D721Med (cell line): ENCODE measurements at regions not wholly inside any gene's neighbourhood (a gene's known extent, or its start where the extent isn't known, plus 50 kb on each side); places are given as distances from the start of the nearest gene placed in this dataset.
A peak's percentile ranks its signal among the peaks of the same experiment; 100 is the strongest.

ENCODE experiments used
- DNase-seq: peaks from one replicate; pipeline ENCODE4 v3.0.0; 2011; ENCODE audit warnings: low spot score; ENCODE audit not compliant: insufficient read length
- FAIRE-seq: peaks from 2 replicates; lab custom pipeline; 2011; peaks lifted over from hg19 to GRCh38; lab: Jason Lieb, UNC
- TF ChIP-seq, protein P1 (sequence below): IDR thresholded peaks from 2 replicates; pipeline ENCODE4 v1.5.1; 2012; ENCODE audit warnings: mild to moderate bottlenecking, control low read depth; ENCODE audit not compliant: insufficient read depth; ENCODE audit errors: missing control alignments

- TF ChIP-seq, protein P1, sequence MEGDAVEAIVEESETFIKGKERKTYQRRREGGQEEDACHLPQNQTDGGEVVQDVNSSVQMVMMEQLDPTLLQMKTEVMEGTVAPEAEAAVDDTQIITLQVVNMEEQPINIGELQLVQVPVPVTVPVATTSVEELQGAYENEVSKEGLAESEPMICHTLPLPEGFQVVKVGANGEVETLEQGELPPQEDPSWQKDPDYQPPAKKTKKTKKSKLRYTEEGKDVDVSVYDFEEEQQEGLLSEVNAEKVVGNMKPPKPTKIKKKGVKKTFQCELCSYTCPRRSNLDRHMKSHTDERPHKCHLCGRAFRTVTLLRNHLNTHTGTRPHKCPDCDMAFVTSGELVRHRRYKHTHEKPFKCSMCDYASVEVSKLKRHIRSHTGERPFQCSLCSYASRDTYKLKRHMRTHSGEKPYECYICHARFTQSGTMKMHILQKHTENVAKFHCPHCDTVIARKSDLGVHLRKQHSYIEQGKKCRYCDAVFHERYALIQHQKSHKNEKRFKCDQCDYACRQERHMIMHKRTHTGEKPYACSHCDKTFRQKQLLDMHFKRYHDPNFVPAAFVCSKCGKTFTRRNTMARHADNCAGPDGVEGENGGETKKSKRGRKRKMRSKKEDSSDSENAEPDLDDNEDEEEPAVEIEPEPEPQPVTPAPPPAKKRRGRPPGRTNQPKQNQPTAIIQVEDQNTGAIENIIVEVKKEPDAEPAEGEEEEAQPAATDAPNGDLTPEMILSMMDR, result no peak
- DNase-seq (no peak), FAIRE-seq (no peak)
Observed at GRCh38 chr2:9115229-9115628, 91.4 kb upstream of the ASAP2 start.

- no peak for FAIRE-seq
- no peak for DNase-seq
- TF ChIP-seq, protein P1, result no peak
Observed at GRCh38 chr2:9114458-9114857, 92.2 kb upstream of the ASAP2 start.

DNA sequence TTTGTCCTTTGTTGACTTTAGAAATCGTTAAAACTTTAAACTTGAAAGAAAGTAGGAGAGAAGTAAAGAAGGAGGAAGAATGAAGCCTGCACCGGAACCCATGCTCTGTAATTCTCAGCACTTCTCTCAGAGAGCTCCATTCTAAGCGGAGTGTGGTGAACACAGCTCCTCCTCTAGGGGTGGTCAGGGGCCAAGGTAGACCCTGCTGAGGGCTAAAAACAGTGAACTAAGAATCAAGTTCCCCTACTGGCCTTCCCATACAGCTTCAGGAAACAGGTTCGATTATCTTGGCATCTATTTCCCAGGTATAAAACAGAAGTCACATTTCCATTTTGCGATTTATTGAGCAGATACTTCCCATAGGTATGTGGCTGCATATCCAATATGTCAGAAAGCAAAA, 92.7 kb upstream of the ASAP2 start:
- FAIRE-seq, result no peak

DNA sequence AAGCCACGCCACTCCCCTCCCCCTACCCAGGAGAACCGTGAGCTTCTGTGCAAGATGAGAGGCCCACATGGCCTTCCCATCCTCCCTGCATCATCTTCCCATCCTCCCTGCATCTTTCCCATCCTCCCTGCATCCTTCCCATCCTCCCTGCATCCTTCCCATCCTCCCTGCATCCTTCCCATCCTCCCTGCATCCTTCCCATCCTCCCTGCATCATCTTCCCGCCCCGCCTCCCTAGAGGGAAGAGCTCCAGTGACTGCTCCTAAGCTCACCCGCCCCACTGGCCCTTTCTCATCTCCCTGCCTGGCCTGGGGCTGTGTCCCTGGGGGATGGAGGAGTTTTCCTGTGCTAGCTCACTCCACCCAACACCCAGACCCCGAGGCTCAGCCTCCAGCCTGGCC, 93.3 kb upstream of the ASAP2 start:
- DNase-seq (no peak), FAIRE-seq (no peak)
- TF ChIP-seq, protein P1, result no peak

More for the DNA sequence above, 92.7 kb upstream of the ASAP2 start:
- TF ChIP-seq, protein P1, result no peak
- no peak for DNase-seq

GRCh38 chr2:9112079-9112721, 94.4 kb upstream of the ASAP2 start:
- TF ChIP-seq, protein P1, result no peak
- DNase-seq, result no peak
- no peak for FAIRE-seq

GRCh38 chr2:9110893-9111569, 95.6 kb upstream of the ASAP2 start:
- FAIRE-seq (no peak), DNase-seq (no peak)
- TF ChIP-seq, protein P1, result peak; percentile 27

DNA sequence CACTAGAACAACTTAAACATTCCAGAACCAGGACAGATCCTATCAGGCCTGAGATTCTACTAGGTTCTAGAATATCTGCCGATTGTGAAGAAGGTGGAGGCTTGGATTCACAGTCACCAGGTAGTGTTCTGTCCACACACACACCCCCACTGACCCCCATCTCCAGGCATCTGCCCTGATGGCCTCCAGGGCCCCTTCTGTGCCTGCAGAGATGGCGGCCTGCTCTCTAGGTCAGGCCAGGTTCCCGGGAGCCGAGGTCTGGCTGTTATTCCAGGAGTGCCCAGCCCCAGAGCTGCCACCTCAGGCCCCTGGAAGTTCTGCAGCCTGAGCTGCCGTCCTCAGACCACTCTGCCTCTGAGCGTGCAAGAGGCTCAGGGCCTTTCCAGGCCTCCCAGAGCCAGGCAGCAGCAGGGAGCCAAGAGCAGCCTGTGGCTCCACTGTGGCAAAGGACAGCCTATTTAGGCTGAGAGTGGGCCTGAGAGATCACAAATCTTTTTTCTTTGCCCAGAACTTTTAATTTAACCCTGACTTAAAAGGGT, 96.2 kb upstream of the ASAP2 start:
- TF ChIP-seq, protein P1, result no peak
- no peak for FAIRE-seq

More for the DNA sequence above, 96.2 kb upstream of the ASAP2 start:
- no peak for DNase-seq
